Erythroblast (primary cell): ENCODE measurements at regions not wholly inside any gene's neighbourhood (a gene's known extent, or its start where the extent isn't known, plus 50 kb on each side); places are given as distances from the start of the nearest gene placed in this dataset.

Experiments used
- DNase-seq, 2 experiments: peaks; one replicate each; lab custom pipeline; 2025; lab: John Stamatoyannopoulos, UW
- GATA1 ChIP-seq: IDR thresholded peaks from 2 replicates; pipeline ENCODE4 v1.6.1; 2011; ENCODE audit warnings: low read depth, mild to moderate bottlenecking, control low read depth, low read length, moderate library complexity
- POLR2A ChIP-seq: IDR thresholded peaks from 2 replicates; pipeline ENCODE4 v1.6.1; 2011; ENCODE audit warnings: mild to moderate bottlenecking, low read length

- no peak for DNase-seq
- TF ChIP-seq POLR2A (no peak), GATA1 (no peak)
Observed at GRCh38 chr1:193321242-193321840, 134.9 kb upstream of the B3GALT2 start.

DNA sequence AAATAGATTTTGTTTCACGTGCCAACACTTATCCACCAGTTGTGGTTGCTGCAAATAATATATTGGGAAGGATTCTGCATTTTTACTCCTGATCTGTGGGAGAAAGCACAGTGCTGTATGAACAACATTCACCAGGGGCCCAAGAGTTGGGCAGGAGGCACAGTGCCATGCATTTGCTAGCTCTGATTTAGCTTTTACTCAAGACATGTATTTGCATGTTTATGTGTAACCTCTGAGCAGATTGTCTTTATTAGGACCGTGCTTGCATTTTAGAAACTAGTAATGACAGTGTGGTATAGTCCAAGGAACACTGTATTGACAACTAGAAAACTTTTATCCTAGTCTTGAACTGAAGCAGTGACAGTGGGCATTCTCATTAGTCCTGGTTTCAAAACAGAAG lies 133.9 kb upstream of the B3GALT2 start:
- no peak for TF ChIP-seq POLR2A
- no peak for TF ChIP-seq GATA1

DNA sequence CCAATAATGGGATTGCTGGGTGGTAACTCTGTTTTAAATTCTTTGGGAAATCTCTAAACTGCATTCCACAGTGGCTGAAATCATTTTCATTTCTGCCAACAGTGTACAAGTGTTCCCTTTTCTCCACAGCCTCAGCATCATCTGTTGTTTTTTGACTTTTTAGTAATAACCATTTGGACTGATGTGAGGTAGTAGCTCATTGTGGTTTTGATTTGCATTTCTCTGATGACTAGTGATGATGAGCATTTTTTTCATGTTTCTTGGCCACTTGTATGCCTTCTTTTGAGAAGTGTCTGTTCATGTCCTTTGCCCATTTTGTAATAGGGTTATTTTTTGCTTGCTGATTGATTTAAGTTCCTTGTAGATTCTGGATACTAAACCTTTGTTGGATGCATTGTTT lies 131.9 kb upstream of the B3GALT2 start:
- TF ChIP-seq POLR2A (no peak), GATA1 (no peak)
- DNase-seq, result no peak

More for the DNA sequence above, 133.9 kb upstream of the B3GALT2 start:
- DNase-seq, result no peak

GRCh38 chr1:193313354-193314140 lies 127.1 kb upstream of the B3GALT2 start:
- TF ChIP-seq POLR2A, result no peak
- TF ChIP-seq GATA1, result no peak
- DNase-seq, result no peak

DNA sequence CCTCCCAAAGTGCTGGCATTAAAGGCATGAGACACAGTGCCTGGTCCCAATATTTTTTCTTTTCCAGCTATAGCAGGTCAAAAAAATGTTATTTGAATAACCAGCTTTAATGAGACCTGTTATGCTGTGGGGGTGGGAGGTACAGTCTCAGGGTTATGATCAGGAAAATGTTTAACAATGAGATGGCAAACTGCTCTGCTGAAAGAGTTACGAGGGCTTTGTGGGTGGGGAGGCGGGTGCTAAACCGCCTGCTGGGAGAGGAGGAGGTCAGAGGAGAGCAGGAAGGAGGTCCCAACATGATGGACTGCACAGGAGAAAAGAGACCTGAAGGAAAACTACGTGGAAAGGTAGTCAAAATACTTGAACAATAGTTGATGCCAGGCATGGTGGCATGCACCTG lies 126.0 kb upstream of the B3GALT2 start:
- no peak for DNase-seq
- TF ChIP-seq POLR2A, result no peak
- no peak for TF ChIP-seq GATA1

GRCh38 chr1:193311226-193311948 lies 125.0 kb upstream of the B3GALT2 start:
- no peak for DNase-seq
- TF ChIP-seq GATA1 (no peak), POLR2A (no peak)

GRCh38 chr1:193310564-193310963 lies 124.2 kb upstream of the B3GALT2 start:
- no peak for DNase-seq
- TF ChIP-seq POLR2A, result no peak
- TF ChIP-seq GATA1, result no peak

DNA sequence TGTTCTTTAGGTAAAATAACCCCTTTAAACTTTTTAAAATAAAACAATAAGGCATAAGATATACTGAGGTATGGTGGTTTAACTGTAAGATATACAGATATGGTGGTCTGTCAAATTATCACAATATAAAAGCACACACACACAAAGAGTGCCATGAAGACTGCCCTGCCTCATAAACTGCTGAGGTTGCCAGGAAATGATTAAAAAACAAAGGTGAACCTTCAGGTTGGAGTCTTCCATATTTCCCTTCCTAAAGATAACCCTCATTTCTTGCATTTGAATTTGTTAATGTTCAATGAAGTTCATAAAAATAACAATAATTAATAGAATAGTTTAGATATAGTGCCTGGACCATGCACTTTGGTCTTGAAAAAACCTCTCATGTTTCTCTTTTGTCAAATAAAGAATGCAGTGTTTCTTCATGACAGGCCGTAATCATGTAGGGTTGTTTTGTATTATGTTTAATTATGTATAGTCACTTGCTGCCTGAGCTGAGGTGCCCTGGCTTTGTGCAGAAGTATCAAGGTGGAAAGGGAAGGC lies 123.6 kb upstream of the B3GALT2 start:
- TF ChIP-seq POLR2A (no peak), GATA1 (no peak)
- DNase-seq, result no peak

DNA sequence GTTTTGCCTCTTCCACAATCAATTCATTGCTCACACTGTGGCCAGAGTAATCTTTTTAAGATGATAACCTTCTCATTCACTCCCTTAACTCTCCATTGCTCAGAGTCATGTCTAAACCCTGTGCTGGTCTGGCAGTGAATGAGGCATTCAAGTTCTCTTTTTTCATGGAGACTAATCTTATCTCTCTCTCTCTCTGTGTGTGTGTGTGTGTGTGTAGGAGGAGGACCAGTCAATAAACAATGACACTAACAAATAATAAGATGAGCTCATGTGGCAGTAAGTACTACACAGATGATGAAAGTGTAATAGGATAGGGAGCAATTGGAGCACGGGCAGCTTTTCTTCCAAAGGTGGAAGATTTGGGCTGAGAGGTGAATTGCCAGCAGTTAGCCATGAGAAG lies 122.0 kb upstream of the B3GALT2 start:
- DNase-seq, result no peak
- no peak for TF ChIP-seq GATA1
- TF ChIP-seq POLR2A, result no peak

GRCh38 chr1:193306430-193306829 lies 120.0 kb upstream of the B3GALT2 start:
- DNase-seq, result no peak
- no peak for TF ChIP-seq GATA1
- TF ChIP-seq POLR2A, result no peak
